HepG2 (cell line): ENCODE measurements at regions not wholly inside any gene's neighbourhood (a gene's known extent, or its start where the extent isn't known, plus 50 kb on each side); places are given as distances from the start of the nearest gene placed in this dataset.

Source experiments
- ARID5B ChIP-seq: IDR thresholded peaks from 2 replicates; pipeline ENCODE4 v1.4.0; 2020; ENCODE audit warnings: mild to moderate bottlenecking, missing genetic modification reagents
- ATF2 ChIP-seq: sonication (generic); formaldehyde crosslinking; IDR thresholded peaks from 2 replicates; pipeline ENCODE4 v1.4.0; 2020; ENCODE audit warnings: missing genetic modification reagents
- CEBPG ChIP-seq: IDR thresholded peaks from 2 replicates; pipeline ENCODE4 v1.6.1; 2016
- FOXO1 ChIP-seq: sonication (generic); formaldehyde crosslinking; IDR thresholded peaks from 2 replicates; pipeline ENCODE4 v1.4.0; 2020; ENCODE audit warnings: missing genetic modification reagents
- HOXA9 ChIP-seq: sonication (generic); formaldehyde crosslinking; IDR thresholded peaks from 2 replicates; pipeline ENCODE4 v1.8.1; 2022; ENCODE audit warnings: missing genetic modification reagents, mild to moderate bottlenecking, moderate library complexity, borderline replicate concordance
- IRF2 ChIP-seq: IDR thresholded peaks from 2 replicates; pipeline ENCODE4 v1.6.1; 2018; ENCODE audit warnings: missing genetic modification reagents, missing compliant biosample characterization
- PBX2 ChIP-seq: IDR thresholded peaks from 2 replicates; pipeline ENCODE4 v1.6.1; 2016; ENCODE audit warnings: control low read depth
- TEAD3 ChIP-seq: optimal IDR thresholded peaks from 2 replicates; pipeline ENCODE3; 2016; ENCODE audit warnings: borderline replicate concordance
- ZBTB26 ChIP-seq: IDR thresholded peaks from 2 replicates; pipeline ENCODE4 v1.6.1; 2016; ENCODE audit warnings: missing compliant biosample characterization, missing genetic modification reagents, borderline replicate concordance
- ZHX2 ChIP-seq, 2 experiments: sonication (generic) in 1 of 2; formaldehyde crosslinking in 1 of 2; IDR thresholded peaks; 2 replicates each; pipeline versions ENCODE4 v1.6.1 to v1.9.0; 2014 to 2022; ENCODE audit warnings: antibody characterized with exemption in 1 of 2, borderline replicate concordance in 1 of 2, inconsistent platforms in 1 of 2, low read depth in 1 of 2, missing genetic modification reagents in 1 of 2
- ZMYM2 ChIP-seq: sonication (generic); formaldehyde crosslinking; IDR thresholded peaks from 2 replicates; pipeline ENCODE4 v1.8.0; 2022; ENCODE audit warnings: mild to moderate bottlenecking, missing genetic modification reagents
- ZNF264 ChIP-seq: sonication (generic); formaldehyde crosslinking; IDR thresholded peaks from 2 replicates; pipeline ENCODE4 v1.4.0; 2020; ENCODE audit warnings: missing genetic modification reagents
- ZNF546 ChIP-seq: sonication (generic); formaldehyde crosslinking; conservative IDR thresholded peaks from 2 replicates; pipeline ENCODE4 v1.8.1; 2023; ENCODE audit warnings: mild to moderate bottlenecking, missing genetic modification reagents
- ZNF691 ChIP-seq: sonication (generic); formaldehyde crosslinking; IDR thresholded peaks from 2 replicates; pipeline ENCODE4 v1.4.0; 2020; ENCODE audit warnings: missing genetic modification reagents, low read depth, mild to moderate bottlenecking, borderline replicate concordance
- ZSCAN9 ChIP-seq: IDR thresholded peaks from 2 replicates; pipeline ENCODE4 v1.6.1; 2016; ENCODE audit warnings: borderline replicate concordance

GRCh38 chr9:90458485-90458884, 184.1 kb downstream of the DIRAS2 start (continued):
- TF ChIP-seq ARID5B (CRISPR knock-in tag) = peak; percentile 58
- peak; percentile 37; the same call in 1 of the 2 replicates for TF ChIP-seq CEBPG
- 0 out of 2 replicates have a peak, but pooled peaks have one; percentile 36 for TF ChIP-seq ZNF264 (CRISPR knock-in tag)
- peak; percentile 90 for TF ChIP-seq FOXO1 (CRISPR knock-in tag)
- no peak for TF ChIP-seq ZNF691 (CRISPR knock-in tag)
- TF ChIP-seq ATF2 (CRISPR knock-in tag) = 0 out of 2 replicates have a peak, but pooled peaks have one; percentile 16
- 0 out of 2 replicates have a peak, but pooled peaks have one; percentile 24 for TF ChIP-seq ZHX2 (IDR thresholded peaks at IDR 0.05; ENCODE audit: low read depth)
- TF ChIP-seq ZHX2 (CRISPR knock-in tag; IDR thresholded peaks at IDR 0.05; ENCODE audit: borderline replicate concordance) = no peak
- 0 out of 2 replicates have a peak, but pooled peaks have one; percentile 32 for TF ChIP-seq ZSCAN9 (CRISPR knock-in tag)
- TF ChIP-seq ZNF546 = no peak
- peak; percentile 58 for TF ChIP-seq TEAD3 (CRISPR knock-in tag)
- TF ChIP-seq HOXA9 (CRISPR knock-in tag) = 0 out of 2 replicates have a peak, but pooled peaks have one; percentile 29
- TF ChIP-seq ZBTB26 (CRISPR knock-in tag) = no peak
- no peak for TF ChIP-seq ZMYM2 (CRISPR knock-in tag)
- TF ChIP-seq PBX2 (CRISPR knock-in tag) = no peak
- 0 out of 2 replicates have a peak, but pooled peaks have one; percentile 36 for TF ChIP-seq IRF2 (CRISPR knock-in tag)
